ENCODE measurements at regions not wholly inside any gene's neighbourhood (a gene's known extent, or its start where the extent isn't known, plus 50 kb on each side); places are given as distances from the start of the nearest gene placed in this dataset.

- TF ChIP-seq CTCF (IDR thresholded peaks at IDR 0.05): no peak
- no peak for TF ChIP-seq EZH2phosphoT487 (IDR thresholded peaks at IDR 0.05)
Measured at GRCh38 chr13:40120781-40121180, 465.3 kb downstream of the COG6 start.
